Esophagus muscularis mucosa (tissue), 4 donors: ENCODE measurements at regions not wholly inside any gene's neighbourhood (a gene's known extent, or its start where the extent isn't known, plus 50 kb on each side); places are given as distances from the start of the nearest gene placed in this dataset.

ENCODE experiments used
- CTCF ChIP-seq, 3 experiments: fragments of 200-600 bp in 2 of 3; fragments of 450-650 bp in 1 of 3; sonication (generic) in 2 of 3; IDR thresholded peaks; one replicate each; pipeline ENCODE4 v1.5.1; 2017 to 2019; ENCODE audit warnings: antibody characterized with exemption in 3 of 3, mild to moderate bottlenecking in 2 of 3, moderate library complexity in 1 of 3
- EP300 ChIP-seq: sonication (generic); formaldehyde crosslinking; IDR thresholded peaks from one replicate; pipeline ENCODE4 v1.6.1; 2017; ENCODE audit warnings: antibody characterized with exemption
- POLR2A ChIP-seq: fragments of 450-650 bp; IDR thresholded peaks from one replicate; pipeline ENCODE4 v1.6.1; 2017; ENCODE audit warnings: antibody characterized with exemption, moderate library complexity, mild to moderate bottlenecking, low read depth

DNA sequence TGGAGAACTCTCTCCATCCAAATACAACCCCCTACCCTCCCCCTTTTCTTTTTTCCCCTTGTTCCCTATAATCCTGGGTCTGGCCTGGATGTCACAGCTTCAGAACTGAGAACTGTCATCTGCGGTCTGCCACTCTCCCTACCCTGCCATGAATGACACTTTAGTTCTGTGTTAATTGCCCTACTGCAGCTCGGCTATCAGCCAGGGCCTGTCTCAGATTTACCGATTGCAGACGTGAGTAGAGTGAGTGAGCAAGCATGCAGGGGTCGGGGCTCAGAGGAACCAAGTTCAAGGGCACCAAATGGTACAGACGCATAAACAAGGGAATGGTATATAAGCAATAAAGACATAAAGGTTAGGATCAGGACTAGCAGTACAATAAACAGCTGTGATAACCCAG is 967.8 kb downstream of the BCL11A start:
- TF ChIP-seq CTCF (IDR thresholded peaks at IDR 0.05) (no peak), EP300 (no peak), POLR2A (no peak)
